PFSK-1 (cell line): ENCODE measurements at regions not wholly inside any gene's neighbourhood (a gene's known extent, or its start where the extent isn't known, plus 50 kb on each side); places are given as distances from the start of the nearest gene placed in this dataset.

Experiments used
- FOXP2 ChIP-seq: optimal IDR thresholded peaks from 2 replicates; pipeline ENCODE3; 2011; ENCODE audit warnings: borderline replicate concordance, control low read depth, inconsistent platforms; ENCODE audit not compliant: insufficient read depth; ENCODE audit errors: extremely low read length, extremely low read depth
- POLR2AphosphoS5 ChIP-seq: IDR thresholded peaks from 2 replicates; pipeline ENCODE4 v1.6.1; 2012; ENCODE audit warnings: low read depth, mild to moderate bottlenecking, control low read depth, low read length, moderate library complexity
- SIN3A ChIP-seq: IDR thresholded peaks from 2 replicates; pipeline ENCODE4 v1.6.1; 2012; ENCODE audit warnings: mild to moderate bottlenecking, low read length, moderate library complexity, borderline replicate concordance; ENCODE audit not compliant: insufficient read depth
- TAF1 ChIP-seq: IDR thresholded peaks from 2 replicates; pipeline ENCODE4 v1.6.1; 2012; ENCODE audit warnings: low read length, control low read depth, borderline replicate concordance; ENCODE audit not compliant: insufficient read depth
- TF ChIP-seq, protein P1 (sequence below), 2 experiments: IDR thresholded peaks; 2 replicates each; pipeline versions ENCODE4 v1.6.1 to v1.8.0; 2011 to 2012; ENCODE audit warnings: low read depth in 2 of 2, low read length in 2 of 2, control low read depth in 1 of 2, inconsistent platforms in 1 of 2, mild to moderate bottlenecking in 1 of 2, moderate library complexity in 1 of 2; ENCODE audit not compliant: insufficient read depth in 1 of 2

DNA sequence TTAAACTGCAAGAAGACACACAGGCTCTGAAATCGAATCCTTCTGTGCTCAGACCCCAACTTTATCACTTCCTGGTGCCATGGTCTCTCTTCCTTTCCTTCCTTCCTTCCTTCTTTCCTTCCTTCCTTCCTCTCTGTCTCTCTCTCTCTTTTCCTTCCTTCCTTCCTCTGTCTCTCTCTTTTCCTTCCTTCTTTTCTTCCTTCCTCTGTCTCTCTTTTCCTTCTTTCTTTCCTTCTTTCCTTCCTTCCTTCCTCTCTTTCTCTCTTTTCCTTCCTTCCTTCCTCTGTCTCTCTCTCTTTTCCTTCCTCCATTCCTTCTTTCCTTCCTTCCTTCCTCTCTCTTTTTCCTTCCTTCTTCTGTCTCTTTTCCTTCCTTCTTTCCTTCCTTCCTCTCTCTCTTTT is 127.2 kb upstream of the CACNA1A start:
- TF ChIP-seq FOXP2 (no peak), SIN3A (no peak), TAF1 (no peak), POLR2AphosphoS5 (no peak)
- TF ChIP-seq, protein P1, sequence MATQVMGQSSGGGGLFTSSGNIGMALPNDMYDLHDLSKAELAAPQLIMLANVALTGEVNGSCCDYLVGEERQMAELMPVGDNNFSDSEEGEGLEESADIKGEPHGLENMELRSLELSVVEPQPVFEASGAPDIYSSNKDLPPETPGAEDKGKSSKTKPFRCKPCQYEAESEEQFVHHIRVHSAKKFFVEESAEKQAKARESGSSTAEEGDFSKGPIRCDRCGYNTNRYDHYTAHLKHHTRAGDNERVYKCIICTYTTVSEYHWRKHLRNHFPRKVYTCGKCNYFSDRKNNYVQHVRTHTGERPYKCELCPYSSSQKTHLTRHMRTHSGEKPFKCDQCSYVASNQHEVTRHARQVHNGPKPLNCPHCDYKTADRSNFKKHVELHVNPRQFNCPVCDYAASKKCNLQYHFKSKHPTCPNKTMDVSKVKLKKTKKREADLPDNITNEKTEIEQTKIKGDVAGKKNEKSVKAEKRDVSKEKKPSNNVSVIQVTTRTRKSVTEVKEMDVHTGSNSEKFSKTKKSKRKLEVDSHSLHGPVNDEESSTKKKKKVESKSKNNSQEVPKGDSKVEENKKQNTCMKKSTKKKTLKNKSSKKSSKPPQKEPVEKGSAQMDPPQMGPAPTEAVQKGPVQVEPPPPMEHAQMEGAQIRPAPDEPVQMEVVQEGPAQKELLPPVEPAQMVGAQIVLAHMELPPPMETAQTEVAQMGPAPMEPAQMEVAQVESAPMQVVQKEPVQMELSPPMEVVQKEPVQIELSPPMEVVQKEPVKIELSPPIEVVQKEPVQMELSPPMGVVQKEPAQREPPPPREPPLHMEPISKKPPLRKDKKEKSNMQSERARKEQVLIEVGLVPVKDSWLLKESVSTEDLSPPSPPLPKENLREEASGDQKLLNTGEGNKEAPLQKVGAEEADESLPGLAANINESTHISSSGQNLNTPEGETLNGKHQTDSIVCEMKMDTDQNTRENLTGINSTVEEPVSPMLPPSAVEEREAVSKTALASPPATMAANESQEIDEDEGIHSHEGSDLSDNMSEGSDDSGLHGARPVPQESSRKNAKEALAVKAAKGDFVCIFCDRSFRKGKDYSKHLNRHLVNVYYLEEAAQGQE (IDR thresholded peaks at IDR 0.05; ENCODE audit: insufficient read depth in 1 of 2, low read depth in 2 of 2, low read length in 2 of 2): no peak

DNA sequence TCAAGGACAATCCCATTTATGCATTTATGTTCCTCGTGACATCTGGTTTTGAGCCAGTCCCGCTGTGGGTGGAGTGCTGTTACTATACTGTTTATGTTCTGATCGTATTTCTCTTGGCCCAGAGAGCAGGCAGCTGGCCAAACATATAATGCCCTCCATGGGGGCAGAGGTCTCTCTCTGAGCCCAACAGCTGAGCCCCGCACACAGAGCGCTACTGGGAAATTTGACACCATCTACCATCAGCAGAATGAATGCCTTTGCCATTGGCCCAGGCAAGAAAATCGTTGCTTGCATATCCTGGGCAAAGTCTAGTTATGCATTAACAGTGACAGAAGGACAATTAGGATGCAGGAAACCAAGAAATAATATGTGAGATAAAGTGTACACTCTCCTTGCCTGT is 126.8 kb upstream of the CACNA1A start:
- TF ChIP-seq POLR2AphosphoS5: no peak
- no peak for TF ChIP-seq SIN3A
- TF ChIP-seq, protein P1 (IDR thresholded peaks at IDR 0.05; ENCODE audit: insufficient read depth in 1 of 2, low read depth in 2 of 2, low read length in 2 of 2): no peak
- no peak for TF ChIP-seq FOXP2
- no peak for TF ChIP-seq TAF1

DNA sequence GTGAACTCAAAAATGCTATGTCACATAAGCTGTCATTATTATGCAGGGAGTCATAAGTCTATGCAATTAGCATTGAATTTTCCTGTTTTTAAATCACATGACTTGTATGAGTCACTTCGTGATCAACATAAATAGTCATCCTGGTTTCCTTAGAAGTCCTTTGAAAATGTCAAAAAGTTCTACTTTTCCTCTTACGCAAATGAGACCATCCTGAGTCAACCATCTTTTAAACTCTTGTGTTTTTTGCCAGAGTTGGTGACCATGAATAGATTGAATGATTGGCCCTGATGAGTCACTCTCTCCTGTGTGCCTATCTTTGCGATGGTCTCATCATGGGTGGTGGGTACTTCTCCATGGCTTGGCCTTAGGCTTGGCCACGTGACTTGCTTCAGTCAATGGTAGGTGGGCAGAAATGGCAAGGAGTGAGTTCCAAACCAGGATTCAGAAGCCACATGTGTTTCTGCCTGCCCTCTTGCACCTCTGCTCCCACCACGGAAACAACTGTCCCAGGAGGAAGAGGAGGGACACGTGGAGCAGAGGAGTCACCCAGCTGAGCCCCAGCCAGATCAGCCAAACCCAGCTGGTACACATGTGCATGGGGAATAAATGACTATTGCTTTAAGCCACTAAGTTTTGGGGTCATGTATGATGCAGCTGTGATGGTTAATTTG is 123.5 kb upstream of the CACNA1A start:
- TF ChIP-seq, protein P1 (IDR thresholded peaks at IDR 0.05; ENCODE audit: insufficient read depth in 1 of 2, low read depth in 2 of 2, low read length in 2 of 2): no peak
- TF ChIP-seq POLR2AphosphoS5 (no peak), FOXP2 (no peak), TAF1 (no peak), SIN3A (no peak)

DNA sequence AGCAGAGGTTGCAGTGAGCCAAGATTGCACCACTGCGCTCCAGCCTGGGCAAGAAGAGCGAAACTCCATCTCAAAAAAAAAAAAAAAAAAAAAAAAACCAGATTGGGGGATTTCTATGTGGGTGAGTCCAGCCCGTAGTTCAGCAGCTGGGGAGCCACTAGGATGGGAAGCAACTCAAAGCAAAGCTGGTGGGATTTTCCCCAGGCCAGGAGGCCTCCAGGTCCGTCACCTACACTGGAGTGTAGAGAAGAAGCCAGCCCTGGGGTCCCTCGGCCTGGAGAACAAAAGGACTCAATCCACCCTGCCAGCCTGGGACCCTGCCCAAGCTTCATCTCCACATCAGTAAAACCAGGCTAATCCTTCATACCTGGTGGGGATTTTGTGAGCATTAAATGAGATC is 121.3 kb upstream of the CACNA1A start:
- TF ChIP-seq, protein P1 (IDR thresholded peaks at IDR 0.05; ENCODE audit: insufficient read depth in 1 of 2, low read depth in 2 of 2, low read length in 2 of 2): no peak
- no peak for TF ChIP-seq FOXP2
- TF ChIP-seq SIN3A: no peak
- no peak for TF ChIP-seq POLR2AphosphoS5
- TF ChIP-seq TAF1: no peak
